ENCODE measurements at regions not wholly inside any gene's neighbourhood (a gene's known extent, or its start where the extent isn't known, plus 50 kb on each side); places are given as distances from the start of the nearest gene placed in this dataset.

DNA sequence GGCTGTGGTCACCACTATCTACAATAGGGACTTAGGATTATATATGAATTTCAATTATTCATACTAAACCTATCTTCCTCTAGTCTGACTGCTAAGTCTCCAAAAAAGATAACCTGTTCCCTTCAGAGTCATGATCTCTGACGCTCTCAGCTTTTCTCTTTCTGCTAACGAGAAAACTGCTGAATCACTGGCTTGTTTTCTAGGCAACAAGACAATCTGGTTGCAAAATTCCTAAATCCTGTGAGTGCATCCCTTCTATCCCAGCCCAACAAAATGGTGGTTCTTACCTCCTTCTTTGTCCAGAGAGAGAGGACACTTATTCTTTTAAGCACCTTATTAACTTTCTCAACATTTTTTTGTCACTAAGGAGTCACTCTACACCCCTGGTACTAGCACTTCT lies 312.3 kb upstream of the PKDCC start:
- H3K27ac ChIP-seq (ENCODE audit: low read depth), result no peak overlapping the region
- no peak overlapping the region for H3K4me3 ChIP-seq (ENCODE audit: low read depth, low read length)
- WGBS, result 82% methylated on average over 2 of the region's 2 CpGs

DNA sequence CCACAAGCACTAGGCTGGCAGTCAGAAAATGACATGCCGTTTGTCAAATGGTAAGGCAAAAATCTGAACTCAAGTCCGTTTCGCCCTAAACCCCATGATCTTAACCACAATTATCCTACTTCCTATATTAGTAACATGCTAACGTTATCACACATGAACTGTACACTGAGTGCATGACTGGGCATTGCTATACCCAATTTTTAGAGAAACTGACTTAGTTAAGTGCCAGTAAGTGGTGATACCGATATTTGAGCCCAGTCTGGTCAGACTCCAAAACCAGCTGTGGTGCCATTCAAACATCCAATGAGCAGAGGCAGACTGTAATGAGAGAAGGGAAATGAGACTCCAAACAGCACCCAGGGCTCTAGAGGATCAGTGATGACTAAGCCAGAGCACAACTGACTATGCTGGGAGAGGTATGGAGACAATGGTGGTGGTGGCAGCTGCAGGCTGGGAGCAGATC lies 311.7 kb upstream of the PKDCC start:
- 84% methylated on average over 5 of the region's 5 CpGs for WGBS
- no peaks in the 10 kb centered on the region for H3K36me3 ChIP-seq (ENCODE audit: insufficient read depth)
- no peak for DNase-seq (ENCODE audit: extremely low spot score)
- H3K27ac ChIP-seq (ENCODE audit: low read depth), result no peak overlapping the region
- H3K4me1 ChIP-seq (ENCODE audit: insufficient read depth), result no peaks in the 10 kb centered on the region
- no peak overlapping the region for H3K4me3 ChIP-seq (ENCODE audit: low read depth, low read length)

More for the DNA sequence above, 312.3 kb upstream of the PKDCC start:
- no peaks in the 10 kb centered on the region for H3K4me1 ChIP-seq (ENCODE audit: insufficient read depth)
- DNase-seq (ENCODE audit: extremely low spot score), result no peak
- no peaks in the 10 kb centered on the region for H3K36me3 ChIP-seq (ENCODE audit: insufficient read depth)

DNA sequence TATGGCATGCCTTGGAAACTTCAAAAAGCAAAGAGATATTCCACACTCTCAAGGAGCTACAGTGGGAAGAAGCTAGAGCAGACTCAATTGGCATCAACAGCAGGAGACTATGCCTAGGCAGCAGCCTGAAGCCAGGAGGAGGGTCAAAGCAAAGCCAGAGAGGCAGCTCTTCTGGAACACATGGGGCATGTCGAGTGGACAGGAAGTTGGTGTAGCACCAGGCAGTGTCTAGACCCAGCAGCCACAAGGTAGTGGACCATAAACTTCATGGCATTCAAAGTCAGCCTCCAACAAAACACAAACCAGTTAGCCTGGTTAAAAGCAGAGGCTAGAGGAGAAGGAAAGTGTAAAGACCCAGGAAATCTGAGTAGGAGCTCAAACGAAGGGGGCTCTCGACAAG lies 311.2 kb upstream of the PKDCC start:
- DNase-seq (ENCODE audit: extremely low spot score), result no peak
- WGBS, result 63% methylated on average over 3 of the region's 3 CpGs
- Histone ChIP-seq H3K4me1 (ENCODE audit: insufficient read depth) (no peaks in the 10 kb centered on the region), H3K36me3 (ENCODE audit: insufficient read depth) (no peaks in the 10 kb centered on the region), H3K27ac (ENCODE audit: low read depth) (no peak overlapping the region), H3K4me3 (ENCODE audit: low read depth, low read length) (no peak overlapping the region)

DNA sequence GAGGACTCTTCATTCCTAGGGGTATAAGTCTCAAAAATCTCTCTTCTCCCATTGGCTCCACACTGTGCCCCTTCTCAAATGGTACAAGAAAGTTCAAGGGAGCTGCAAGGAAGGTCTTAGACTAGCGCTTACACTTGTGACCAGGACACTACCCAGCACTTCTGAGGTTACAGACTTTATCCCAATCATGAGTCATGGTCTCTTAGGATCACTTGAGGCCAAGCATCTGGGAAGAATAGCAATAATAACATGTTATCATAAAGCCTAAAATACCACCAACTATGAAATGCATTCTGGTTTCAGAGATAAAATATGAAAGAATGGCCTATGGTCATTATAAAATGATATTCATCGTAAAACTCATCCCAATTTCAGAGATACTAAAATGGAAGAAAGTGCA lies 309.9 kb upstream of the PKDCC start:
- no peak for DNase-seq (ENCODE audit: extremely low spot score)
- Histone ChIP-seq H3K4me1 (ENCODE audit: insufficient read depth) (no peaks in the 10 kb centered on the region), H3K27ac (ENCODE audit: low read depth) (no peak overlapping the region), H3K36me3 (ENCODE audit: insufficient read depth) (no peaks in the 10 kb centered on the region), H3K4me3 (ENCODE audit: low read depth, low read length) (no peak overlapping the region)
- 96% methylated on average over 2 of the region's 2 CpGs for WGBS

DNA sequence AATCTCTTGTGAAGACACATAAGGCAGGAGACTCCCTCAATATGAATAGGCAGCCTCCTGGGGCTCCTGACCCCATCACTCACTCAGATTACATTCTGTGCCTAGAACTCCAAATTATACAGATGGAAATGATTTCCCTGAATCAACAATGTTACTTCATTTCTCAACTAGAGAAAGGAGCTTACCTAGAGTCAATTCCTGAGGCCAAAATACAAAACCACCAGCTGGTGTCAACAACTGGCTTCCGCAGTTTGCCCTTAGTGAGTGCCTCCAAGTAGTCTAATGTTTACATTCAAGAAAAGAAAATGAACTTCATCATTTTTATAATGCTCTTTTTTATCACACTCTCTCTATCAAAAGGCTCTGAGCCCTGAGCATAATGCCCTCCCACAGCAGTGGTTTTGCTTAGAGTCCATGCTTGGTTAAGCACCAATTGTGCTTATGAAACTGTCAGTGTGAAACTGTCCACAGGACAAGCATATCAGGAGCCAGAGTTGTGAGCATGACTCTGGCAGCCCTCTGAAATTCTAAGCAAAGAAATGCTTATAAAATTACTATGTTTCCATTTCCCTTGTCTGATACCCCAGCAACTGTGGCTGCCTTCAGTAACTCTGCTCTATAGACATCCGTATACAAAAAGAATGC lies 305.7 kb upstream of the PKDCC start:
- Histone ChIP-seq H3K27ac (ENCODE audit: low read depth) (no peak overlapping the region), H3K4me3 (ENCODE audit: low read depth, low read length) (no peak overlapping the region), H3K36me3 (ENCODE audit: insufficient read depth) (no peaks in the 10 kb centered on the region), H3K4me1 (ENCODE audit: insufficient read depth) (no peaks in the 10 kb centered on the region)
- no peak for DNase-seq (ENCODE audit: extremely low spot score)
- 45% methylated on average over 2 of the region's 2 CpGs for WGBS

DNA sequence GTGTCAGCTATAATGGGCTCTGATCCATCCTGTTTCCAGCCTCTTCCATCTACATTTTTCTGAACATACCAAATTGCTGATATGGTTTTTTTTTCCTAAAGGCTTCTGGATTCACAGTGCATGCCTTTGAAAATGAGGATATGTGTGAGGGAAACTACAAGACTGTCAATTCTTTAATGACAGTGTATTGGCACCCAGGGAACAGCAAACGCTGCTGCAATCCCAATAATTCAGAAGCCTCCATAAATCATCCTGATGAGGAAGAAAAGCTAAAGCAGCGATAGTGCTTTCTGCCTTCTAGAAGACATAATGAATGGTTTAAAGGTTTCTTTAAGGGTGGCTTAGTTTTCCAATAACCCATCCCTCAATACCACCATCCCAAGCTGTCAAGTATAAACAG lies 304.5 kb upstream of the PKDCC start:
- H3K27ac ChIP-seq (ENCODE audit: low read depth), result no peak overlapping the region
- WGBS, result 56% methylated on average over 2 of the region's 2 CpGs
- H3K4me3 ChIP-seq (ENCODE audit: low read depth, low read length), result no peak overlapping the region
- H3K4me1 ChIP-seq (ENCODE audit: insufficient read depth), result no peaks in the 10 kb centered on the region
- no peak for DNase-seq (ENCODE audit: extremely low spot score)
- H3K36me3 ChIP-seq (ENCODE audit: insufficient read depth), result no peaks in the 10 kb centered on the region

DNA sequence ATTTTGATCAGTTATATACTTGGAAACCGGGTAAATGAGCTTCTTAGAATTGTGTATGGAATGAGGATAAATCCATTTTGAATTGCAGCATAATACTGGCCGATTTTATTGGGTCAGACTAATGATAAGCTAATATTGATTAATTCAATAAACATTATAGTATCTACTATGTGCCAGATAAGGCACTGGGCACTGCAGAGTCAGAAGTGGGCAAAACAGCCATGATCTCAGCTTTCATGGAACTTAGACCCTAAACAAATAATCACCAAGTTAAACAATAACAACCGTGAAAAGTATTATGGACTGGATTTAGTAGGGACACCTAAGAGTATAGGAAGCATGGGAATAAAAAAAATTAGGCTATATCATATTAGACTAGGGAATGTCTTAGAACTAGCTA lies 297.0 kb upstream of the PKDCC start:
- 69% methylated on average over 3 of the region's 3 CpGs for WGBS

DNA sequence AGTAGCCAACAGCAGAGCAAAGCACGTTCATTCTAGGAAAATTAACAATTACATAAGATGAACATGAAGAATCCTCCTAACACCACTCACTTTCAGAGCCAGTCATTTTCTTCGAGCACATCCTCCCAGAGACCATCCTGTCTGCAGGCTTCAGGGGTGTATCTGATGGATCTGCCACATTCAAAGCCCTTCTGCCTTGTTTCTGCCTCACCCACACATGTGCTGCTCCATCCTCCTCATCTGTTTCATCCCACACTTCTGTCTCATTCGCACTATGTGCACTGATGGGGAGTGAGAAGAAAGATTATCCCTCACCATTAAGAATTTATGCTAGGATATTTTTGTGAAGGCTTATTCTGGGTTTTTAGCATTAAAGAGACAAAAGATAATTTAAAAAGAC lies 287.9 kb upstream of the PKDCC start:
- no peak overlapping the region for H3K27ac ChIP-seq (ENCODE audit: low read depth)
- H3K36me3 ChIP-seq (ENCODE audit: insufficient read depth), result no peaks in the 10 kb centered on the region
- WGBS, result 77% methylated on average over 3 of the region's 3 CpGs
- DNase-seq (ENCODE audit: extremely low spot score), result no peak
- H3K4me3 ChIP-seq (ENCODE audit: low read depth, low read length), result no peak overlapping the region
- no peaks in the 10 kb centered on the region for H3K4me1 ChIP-seq (ENCODE audit: insufficient read depth)

More for the DNA sequence above, 297.0 kb upstream of the PKDCC start:
- DNase-seq (ENCODE audit: extremely low spot score), result no peak
- no peaks in the 10 kb centered on the region for H3K36me3 ChIP-seq (ENCODE audit: insufficient read depth)
- H3K27ac ChIP-seq (ENCODE audit: low read depth), result no peak overlapping the region
- H3K4me3 ChIP-seq (ENCODE audit: low read depth, low read length), result no peak overlapping the region
- H3K4me1 ChIP-seq (ENCODE audit: insufficient read depth), result no peaks in the 10 kb centered on the region

DNA sequence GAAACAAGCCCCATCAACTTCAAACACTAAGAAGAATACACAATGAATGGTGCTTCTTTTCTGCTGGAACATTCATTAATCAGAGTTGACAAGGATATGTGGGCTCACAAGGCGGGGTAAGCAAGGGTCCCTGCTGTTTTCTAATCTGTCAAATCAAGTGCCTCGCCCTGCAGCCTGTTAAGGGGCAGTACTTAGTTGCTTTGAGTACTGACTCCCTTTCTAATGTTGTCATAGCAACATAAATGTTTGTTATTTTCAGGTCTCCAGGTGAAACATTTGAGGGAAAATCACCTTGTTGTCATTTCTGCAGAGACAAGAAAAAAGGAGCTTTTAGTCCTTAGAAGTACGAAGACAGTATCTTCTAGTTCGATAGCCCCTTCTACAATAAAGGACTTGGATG lies 284.7 kb upstream of the PKDCC start:
- WGBS, result 89% methylated on average over 4 of the region's 4 CpGs
- Histone ChIP-seq H3K27ac (ENCODE audit: low read depth) (no peak overlapping the region), H3K36me3 (ENCODE audit: insufficient read depth) (no peaks in the 10 kb centered on the region), H3K4me1 (ENCODE audit: insufficient read depth) (no peaks in the 10 kb centered on the region), H3K4me3 (ENCODE audit: low read depth, low read length) (no peak overlapping the region)
- no peak for DNase-seq (ENCODE audit: extremely low spot score)

DNA sequence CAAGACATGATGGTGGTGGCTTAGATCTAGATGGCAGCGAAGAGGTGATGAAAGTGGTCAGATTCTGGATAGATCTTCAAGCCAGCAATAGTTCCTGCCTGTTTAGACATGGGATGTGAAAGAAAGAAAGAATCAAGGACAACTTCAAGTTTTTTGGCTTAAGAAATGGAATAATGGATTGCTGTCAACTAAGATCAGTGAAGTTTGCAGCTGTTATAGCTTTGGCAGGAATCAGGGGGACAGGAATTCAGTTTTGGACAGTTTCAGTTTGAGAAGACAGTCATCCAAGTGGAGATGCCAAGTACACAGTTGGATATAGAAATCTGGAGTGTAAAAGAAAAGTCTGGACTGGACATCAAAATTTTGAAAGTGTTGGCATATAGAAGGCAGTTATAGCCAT lies 283.7 kb upstream of the PKDCC start:
- DNase-seq (ENCODE audit: extremely low spot score), result no peak
- no peaks in the 10 kb centered on the region for H3K4me1 ChIP-seq (ENCODE audit: insufficient read depth)
- 94% methylated on average over 1 of the region's 1 CpG for WGBS
- H3K4me3 ChIP-seq (ENCODE audit: low read depth, low read length), result no peak overlapping the region
- H3K36me3 ChIP-seq (ENCODE audit: insufficient read depth), result no peaks in the 10 kb centered on the region
- no peak overlapping the region for H3K27ac ChIP-seq (ENCODE audit: low read depth)

DNA sequence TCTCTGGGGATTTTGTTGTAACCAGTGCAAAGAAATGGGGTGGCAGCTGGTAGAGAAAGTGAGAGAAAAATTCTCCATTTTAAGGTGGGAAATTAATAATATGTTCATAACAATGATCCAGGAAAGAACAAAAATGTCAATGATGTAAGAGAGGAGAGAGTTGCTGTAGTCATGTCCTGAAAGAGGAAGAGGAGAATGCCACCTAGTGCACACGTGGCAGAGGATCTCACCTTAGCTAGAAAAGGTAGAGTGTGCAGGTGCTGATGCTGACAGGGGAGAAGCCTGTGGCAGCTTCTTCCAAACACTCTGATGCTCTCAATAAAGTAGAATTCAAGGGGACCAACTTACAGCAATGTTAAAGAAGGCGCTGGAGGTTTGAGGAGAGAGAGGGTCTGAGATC lies 282.9 kb upstream of the PKDCC start:
- Histone ChIP-seq H3K4me1 (ENCODE audit: insufficient read depth) (no peaks in the 10 kb centered on the region), H3K4me3 (ENCODE audit: low read depth, low read length) (no peak overlapping the region), H3K27ac (ENCODE audit: low read depth) (no peak overlapping the region), H3K36me3 (ENCODE audit: insufficient read depth) (no peaks in the 10 kb centered on the region)
- WGBS, result 78% methylated on average over 2 of the region's 2 CpGs
- DNase-seq (ENCODE audit: extremely low spot score), result no peak

DNA sequence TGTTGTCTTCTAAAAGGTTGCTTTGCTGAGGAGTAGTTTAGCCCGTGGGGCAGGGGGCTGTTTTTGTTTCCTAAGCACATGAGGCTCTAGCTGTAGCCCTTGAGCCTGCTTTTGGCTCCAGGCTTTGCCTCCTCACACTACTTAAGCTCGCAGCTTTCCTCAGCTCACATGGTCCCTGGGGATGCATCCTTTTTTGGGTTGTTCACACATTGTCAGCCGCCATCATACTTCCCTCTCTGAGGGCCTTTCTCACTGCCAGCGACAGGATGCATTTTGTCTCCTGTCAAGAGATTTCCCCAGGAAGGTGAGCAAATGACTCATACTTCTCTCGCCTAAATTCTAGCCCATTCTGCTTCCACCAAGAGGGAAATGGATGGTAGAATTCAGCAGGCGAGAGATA lies 279.5 kb upstream of the PKDCC start:
- H3K4me1 ChIP-seq (ENCODE audit: insufficient read depth), result no peaks in the 10 kb centered on the region
- H3K4me3 ChIP-seq (ENCODE audit: low read depth, low read length), result no peak overlapping the region
- no peaks in the 10 kb centered on the region for H3K36me3 ChIP-seq (ENCODE audit: insufficient read depth)
- DNase-seq (ENCODE audit: extremely low spot score), result no peak
- H3K27ac ChIP-seq (ENCODE audit: low read depth), result no peak overlapping the region
- WGBS, result 61% methylated on average over 6 of the region's 6 CpGs

DNA sequence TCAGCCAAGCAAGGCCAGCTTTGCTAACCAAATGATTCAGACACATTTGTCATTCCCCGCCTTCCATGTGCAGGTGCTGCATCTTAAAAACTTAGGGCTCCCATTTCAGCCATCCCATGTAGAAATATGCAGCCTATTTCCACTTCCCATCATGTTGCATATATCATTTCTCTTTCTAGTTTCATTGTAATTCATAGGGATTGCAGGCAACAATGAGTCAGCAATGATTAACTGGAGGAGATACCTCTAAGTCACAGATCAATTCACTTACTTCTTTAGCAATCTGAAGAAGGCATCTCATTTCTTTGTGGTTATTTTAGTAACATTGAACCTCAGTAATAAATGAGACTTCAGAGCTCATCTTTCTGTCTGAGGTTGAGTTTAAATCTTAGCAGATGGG lies 276.1 kb upstream of the PKDCC start:
- DNase-seq (ENCODE audit: extremely low spot score), result no peak
- Histone ChIP-seq H3K36me3 (ENCODE audit: insufficient read depth) (no peaks in the 10 kb centered on the region), H3K4me3 (ENCODE audit: low read depth, low read length) (no peak overlapping the region), H3K27ac (ENCODE audit: low read depth) (no peak overlapping the region), H3K4me1 (ENCODE audit: insufficient read depth) (no peaks in the 10 kb centered on the region)
- 94% methylated on average over 1 of the region's 1 CpG for WGBS

DNA sequence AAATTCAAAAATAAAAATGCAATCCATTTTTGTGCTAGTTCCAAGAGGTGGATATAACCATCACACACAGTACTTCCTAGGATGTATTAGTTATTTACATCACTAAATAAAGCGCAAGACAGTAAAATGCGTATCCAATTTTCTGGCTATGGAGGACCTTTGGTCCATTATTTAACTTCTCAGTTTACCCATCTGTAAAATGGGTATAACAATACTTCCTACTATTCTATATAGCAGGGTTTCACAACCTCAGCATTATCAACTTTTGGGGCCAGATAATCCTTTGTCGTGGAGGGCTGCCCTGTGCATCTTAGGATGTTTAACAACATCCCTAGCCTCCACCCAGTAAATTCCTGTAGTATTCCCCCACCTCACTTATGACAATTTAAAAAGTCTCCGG lies 275.1 kb upstream of the PKDCC start:
- 92% methylated on average over 4 of the region's 4 CpGs for WGBS

More for the DNA sequence above, 275.1 kb upstream of the PKDCC start:
- Histone ChIP-seq H3K4me1 (ENCODE audit: insufficient read depth) (no peaks in the 10 kb centered on the region), H3K36me3 (ENCODE audit: insufficient read depth) (no peaks in the 10 kb centered on the region), H3K4me3 (ENCODE audit: low read depth, low read length) (no peak overlapping the region), H3K27ac (ENCODE audit: low read depth) (no peak overlapping the region)
- DNase-seq (ENCODE audit: extremely low spot score), result no peak
